SJCRH30 (cell line): ENCODE measurements at regions not wholly inside any gene's neighbourhood (a gene's known extent, or its start where the extent isn't known, plus 50 kb on each side); places are given as distances from the start of the nearest gene placed in this dataset.
"Not testable (repeated sequence)": the region's sequence is repeated elsewhere in the genome, so short reads cannot be mapped to it uniquely, and the experiment has no call there.

Experiments used
- DNase-seq, 2 experiments: peaks; one replicate each; pipeline ENCODE4 v3.0.0-alpha.2; 2015 to 2020
- H3K27ac ChIP-seq: fragments of 250-450 bp; sonication (Bioruptor Pico); 2 replicates; pipeline ENCODE4 v1.5.1; 2020; ENCODE audit warnings: mild to moderate bottlenecking, moderate library complexity
- H3K27me3 ChIP-seq: fragments of 250-450 bp; sonication (Bioruptor Pico); 2 replicates; pipeline ENCODE4 v1.5.1; 2020; ENCODE audit warnings: mild to moderate bottlenecking, moderate library complexity
- H3K36me3 ChIP-seq: fragments of 250-450 bp; sonication (Bioruptor Pico); 2 replicates; pipeline ENCODE4 v1.5.1; 2020; ENCODE audit warnings: mild to moderate bottlenecking, moderate library complexity
- H3K4me1 ChIP-seq: fragments of 250-450 bp; sonication (Bioruptor Pico); 2 replicates; pipeline ENCODE4 v1.5.1; 2020; ENCODE audit warnings: mild to moderate bottlenecking, moderate library complexity
- H3K4me3 ChIP-seq: fragments of 250-450 bp; sonication (Bioruptor Pico); 2 replicates; pipeline ENCODE4 v1.5.1; 2020; ENCODE audit warnings: mild to moderate bottlenecking, moderate library complexity
- H3K9me3 ChIP-seq: fragments of 250-450 bp; sonication (Bioruptor Pico); replicated peaks from 2 replicates; pipeline ENCODE4 v1.5.1; 2020; ENCODE audit warnings: mild to moderate bottlenecking, moderate library complexity

GRCh38 chr18:54662986-54663385, 71.9 kb downstream of the DYNAP start:
- H3K27me3 ChIP-seq: no peaks in the 10 kb centered on the region
- DNase-seq: no peak

GRCh38 chr18:54669701-54670100, 78.7 kb downstream of the DYNAP start:
- not testable (repeated sequence) for H3K4me3 ChIP-seq, H3K27ac ChIP-seq, H3K27me3 ChIP-seq, DNase-seq, H3K36me3 ChIP-seq, H3K4me1 ChIP-seq, H3K9me3 ChIP-seq

More at GRCh38 chr18:54662986-54663385, 71.9 kb downstream of the DYNAP start:
- no peak overlapping the region for H3K27ac ChIP-seq
- H3K9me3 ChIP-seq: no peaks in the 10 kb centered on the region
- H3K4me1 ChIP-seq: no peaks in the 10 kb centered on the region
- no peaks in the 10 kb centered on the region for H3K36me3 ChIP-seq
- H3K4me3 ChIP-seq: no peak overlapping the region

- Histone ChIP-seq H3K27me3 (no peaks in the 10 kb centered on the region), H3K36me3 (no peaks in the 10 kb centered on the region), H3K4me1 (no peaks in the 10 kb centered on the region), H3K4me3 (no peak overlapping the region), H3K27ac (no peak overlapping the region), H3K9me3 (no peaks in the 10 kb centered on the region)
- DNase-seq: peak in 1 of 2 experiments; percentile 42
Observed at GRCh38 chr18:54671291-54671881, 80.3 kb downstream of the DYNAP start.

- Histone ChIP-seq H3K27ac (no peak overlapping the region), H3K4me1 (no peaks in the 10 kb centered on the region), H3K27me3 (no peaks in the 10 kb centered on the region), H3K36me3 (no peaks in the 10 kb centered on the region), H3K9me3 (no peaks in the 10 kb centered on the region), H3K4me3 (no peak overlapping the region)
- DNase-seq: no peak
Observed at GRCh38 chr18:54672109-54672508, 81.1 kb downstream of the DYNAP start.

DNA sequence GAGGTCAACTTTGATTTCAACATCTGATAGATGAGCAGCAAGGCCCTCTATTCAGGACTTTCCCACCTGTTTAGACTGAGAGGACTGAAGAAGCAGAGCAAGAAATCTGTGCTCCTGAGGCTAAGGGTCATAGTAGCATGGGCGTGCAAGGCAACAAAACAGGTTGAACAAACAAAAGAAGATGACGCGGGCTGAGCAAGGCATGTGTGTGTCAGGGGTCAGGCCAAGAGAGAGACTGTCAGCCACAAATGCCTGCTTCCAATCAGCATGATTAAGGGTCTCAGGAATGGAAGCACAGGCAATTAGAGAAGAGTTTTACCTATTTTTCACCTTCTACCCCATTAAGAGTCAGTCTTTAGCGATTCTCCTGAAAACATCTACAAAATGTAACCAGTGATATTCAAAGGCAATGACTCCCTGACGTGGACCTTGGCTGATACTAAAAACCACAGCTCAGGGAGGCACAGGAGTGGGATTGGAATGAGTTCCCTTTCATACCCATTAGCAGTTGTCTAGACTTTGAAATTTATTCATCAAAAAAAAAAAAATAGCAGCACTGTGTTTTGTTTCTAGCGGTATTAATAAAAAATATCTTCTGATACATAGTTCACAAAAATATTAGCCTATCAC, 81.9 kb downstream of the DYNAP start:
- H3K9me3 ChIP-seq: no peaks in the 10 kb centered on the region
- H3K4me3 ChIP-seq: no peak overlapping the region
- no peaks in the 10 kb centered on the region for H3K4me1 ChIP-seq
- no peak for DNase-seq
- H3K36me3 ChIP-seq: no peaks in the 10 kb centered on the region
- no peak overlapping the region for H3K27ac ChIP-seq
- no peaks in the 10 kb centered on the region for H3K27me3 ChIP-seq

DNA sequence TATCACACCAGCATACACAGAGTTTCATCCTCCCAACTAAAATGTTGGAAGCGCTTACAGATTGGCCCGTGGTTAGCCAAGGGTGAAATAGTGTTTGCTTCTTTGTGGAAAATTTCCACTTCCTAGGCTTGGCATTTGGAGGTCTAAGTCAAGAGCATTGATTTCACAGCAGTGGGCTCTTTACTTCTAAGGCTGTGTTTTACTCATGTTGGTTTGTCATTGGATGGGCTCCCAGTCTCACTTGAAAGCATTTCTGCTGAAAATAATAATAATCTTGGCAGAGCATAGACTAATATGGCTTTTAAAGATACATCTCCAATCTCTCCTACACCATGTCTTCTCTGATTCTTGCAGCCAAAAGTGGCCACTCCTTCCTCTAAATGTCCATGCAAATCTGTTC, 82.9 kb downstream of the DYNAP start:
- Histone ChIP-seq H3K27ac (no peak overlapping the region), H3K9me3 (no peaks in the 10 kb centered on the region), H3K36me3 (no peaks in the 10 kb centered on the region), H3K4me1 (no peaks in the 10 kb centered on the region), H3K27me3 (no peaks in the 10 kb centered on the region), H3K4me3 (no peak overlapping the region)
- DNase-seq: no peak

- no peaks in the 10 kb centered on the region for H3K4me1 ChIP-seq
- no peaks in the 10 kb centered on the region for H3K36me3 ChIP-seq
- H3K9me3 ChIP-seq: no peaks in the 10 kb centered on the region
- no peak overlapping the region for H3K27ac ChIP-seq
- H3K27me3 ChIP-seq: no peaks in the 10 kb centered on the region
- DNase-seq: no peak
- no peak overlapping the region for H3K4me3 ChIP-seq
Observed at GRCh38 chr18:54675076-54675475, 84.0 kb downstream of the DYNAP start.

DNA sequence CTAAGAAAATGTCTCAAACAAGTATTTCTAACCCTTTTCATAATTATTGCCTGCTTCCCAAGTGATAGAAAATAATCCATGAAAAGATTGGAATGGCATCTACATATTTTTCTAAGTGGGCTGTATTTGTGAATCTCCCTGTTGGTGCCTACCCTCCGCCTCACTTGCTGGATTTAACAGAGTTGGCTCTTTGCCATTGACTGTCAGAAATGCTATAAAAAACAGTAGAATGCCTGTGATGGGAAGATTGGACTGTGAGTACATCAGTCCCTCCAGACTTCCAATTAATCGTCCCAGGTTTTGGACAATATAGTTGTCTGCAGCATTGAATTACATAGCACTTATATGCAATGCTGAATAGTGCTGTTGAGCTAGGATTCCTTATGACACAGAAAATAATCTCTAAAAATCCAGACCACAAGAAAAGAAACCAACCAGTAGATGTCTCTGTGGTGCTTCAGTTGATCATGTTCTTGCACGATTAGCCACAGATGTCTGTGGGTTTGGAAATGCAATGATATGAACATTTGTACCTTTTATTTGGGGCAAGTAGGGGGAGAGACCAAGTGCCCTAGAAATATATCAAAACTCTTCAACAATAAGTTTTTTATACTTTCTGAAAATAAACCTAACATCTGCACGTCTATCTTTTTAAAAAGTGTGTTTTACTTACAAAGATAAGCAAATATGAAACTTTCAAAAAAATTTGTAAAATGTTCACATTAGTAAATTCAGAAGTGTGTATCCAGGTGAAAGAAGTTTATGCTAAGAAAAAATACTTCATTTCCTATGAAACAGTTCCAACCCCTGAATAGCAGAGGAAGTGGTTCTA, 88.5 kb downstream of the DYNAP start:
- Histone ChIP-seq H3K9me3 (no peaks in the 10 kb centered on the region), H3K4me1 (no peaks in the 10 kb centered on the region), H3K27me3 (no peaks in the 10 kb centered on the region; the same call in 1 of the 2 replicates), H3K4me3 (no peak overlapping the region), H3K36me3 (no peaks in the 10 kb centered on the region), H3K27ac (no peak overlapping the region)
- DNase-seq: peak in 1 of 2 experiments; percentile 54

DNA sequence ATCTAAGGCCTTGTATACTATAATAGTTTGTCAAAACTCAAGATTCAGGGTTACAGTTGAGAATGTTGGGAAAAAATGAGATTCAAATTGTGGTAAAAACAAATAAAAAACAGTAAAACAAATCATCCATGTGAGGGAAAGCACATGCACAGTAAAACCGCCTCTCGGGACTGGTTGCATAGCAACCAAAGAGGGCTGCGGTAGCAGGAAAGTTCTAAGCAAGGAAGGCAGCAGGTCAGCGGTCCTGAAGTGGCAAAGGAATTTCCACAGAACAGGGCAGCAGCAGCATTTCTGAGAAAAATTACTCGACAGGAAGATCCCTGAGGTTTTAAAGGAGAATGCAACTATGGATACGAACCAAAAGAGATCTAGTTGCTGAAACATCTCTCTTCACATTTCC, 93.7 kb downstream of the DYNAP start:
- Histone ChIP-seq H3K4me3 (no peak overlapping the region), H3K27me3 (no peaks in the 10 kb centered on the region; the same call in 1 of the 2 replicates), H3K4me1 (no peaks in the 10 kb centered on the region), H3K27ac (no peak overlapping the region), H3K36me3 (no peaks in the 10 kb centered on the region), H3K9me3 (no peaks in the 10 kb centered on the region)
- DNase-seq: no peak

DNA sequence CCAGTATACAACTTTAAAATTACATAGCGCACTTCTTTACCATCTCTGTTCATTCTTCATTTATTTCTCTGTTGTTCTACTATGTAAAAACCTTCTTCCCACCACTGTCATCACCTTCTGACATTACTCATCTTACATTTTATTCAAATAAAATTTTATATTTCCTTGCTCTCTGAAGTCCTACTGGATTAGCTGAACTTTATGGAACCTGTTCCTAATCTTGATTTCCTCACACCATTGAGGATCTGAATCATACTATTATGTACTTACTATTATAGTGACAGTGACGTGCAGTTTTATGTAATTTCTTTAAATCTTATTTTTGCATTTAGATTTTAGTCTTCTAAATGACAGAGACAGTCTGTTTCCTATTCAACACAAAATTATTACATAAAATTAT, 98.3 kb downstream of the DYNAP start:
- H3K27me3 ChIP-seq: no peaks in the 10 kb centered on the region
- H3K4me3 ChIP-seq: no peak overlapping the region
- no peaks in the 10 kb centered on the region for H3K36me3 ChIP-seq
- no peaks in the 10 kb centered on the region for H3K9me3 ChIP-seq
- DNase-seq: no peak
- H3K4me1 ChIP-seq: no peaks in the 10 kb centered on the region
- H3K27ac ChIP-seq: no peak overlapping the region

DNA sequence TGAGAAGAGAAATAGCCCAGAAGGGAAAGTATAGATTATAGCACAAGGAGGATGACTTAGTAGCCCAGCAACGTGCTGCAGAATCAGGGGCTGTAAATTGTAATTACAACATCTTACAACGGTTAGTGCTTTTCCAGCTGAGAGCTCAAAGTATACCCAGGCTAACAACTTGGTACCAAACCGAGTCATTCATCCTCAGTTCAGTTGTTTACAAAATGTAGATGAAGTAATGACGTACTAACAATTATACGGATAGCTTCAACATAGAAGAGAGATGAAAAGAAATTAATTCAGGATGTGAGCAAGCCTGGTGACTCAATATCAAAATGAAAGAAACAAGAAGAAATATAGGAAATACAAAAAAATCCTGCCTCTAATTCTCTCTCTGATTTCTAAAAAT, 99.2 kb downstream of the DYNAP start:
- no peak overlapping the region for H3K4me3 ChIP-seq
- H3K4me1 ChIP-seq: no peaks in the 10 kb centered on the region
- H3K36me3 ChIP-seq: no peaks in the 10 kb centered on the region
- no peaks in the 10 kb centered on the region for H3K9me3 ChIP-seq
- H3K27ac ChIP-seq: no peak overlapping the region
- DNase-seq: no peak
- H3K27me3 ChIP-seq: no peaks in the 10 kb centered on the region

DNA sequence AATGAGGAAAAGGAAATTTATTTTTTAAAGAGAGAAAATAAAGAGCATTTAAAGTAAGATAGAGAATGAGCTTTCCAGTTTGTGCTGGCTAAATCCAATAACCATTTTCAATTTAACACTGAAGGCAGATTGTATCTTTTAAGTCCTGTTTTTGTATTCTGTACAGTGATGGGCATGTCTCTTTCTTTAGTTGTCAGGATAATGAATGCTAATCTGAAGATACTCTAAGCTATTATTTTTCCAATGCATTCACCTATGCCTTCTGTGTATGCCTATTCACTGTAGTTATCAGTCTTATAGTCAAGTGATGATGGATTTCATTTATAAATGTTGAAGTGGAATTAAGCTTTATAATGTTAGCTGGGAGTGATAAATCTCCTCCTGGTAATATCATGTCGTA, 101.4 kb downstream of the DYNAP start:
- DNase-seq: no peak
- Histone ChIP-seq H3K27me3 (no peaks in the 10 kb centered on the region), H3K4me3 (no peak overlapping the region), H3K36me3 (no peaks in the 10 kb centered on the region), H3K27ac (no peak overlapping the region), H3K9me3 (no peaks in the 10 kb centered on the region), H3K4me1 (no peaks in the 10 kb centered on the region)

GRCh38 chr18:54696616-54697293, 105.7 kb downstream of the DYNAP start:
- no peak overlapping the region for H3K4me3 ChIP-seq
- DNase-seq: no peak
- H3K27ac ChIP-seq: no peak overlapping the region
- H3K27me3 ChIP-seq: no peaks in the 10 kb centered on the region
- no peaks in the 10 kb centered on the region for H3K4me1 ChIP-seq
- no peaks in the 10 kb centered on the region for H3K36me3 ChIP-seq
- no peaks in the 10 kb centered on the region for H3K9me3 ChIP-seq

GRCh38 chr18:54700580-54700979, 109.5 kb downstream of the DYNAP start:
- H3K27ac ChIP-seq: no peak overlapping the region
- no peaks in the 10 kb centered on the region for H3K4me1 ChIP-seq
- no peaks in the 10 kb centered on the region for H3K36me3 ChIP-seq
- no peak for DNase-seq
- H3K9me3 ChIP-seq: no peaks in the 10 kb centered on the region
- H3K27me3 ChIP-seq: no peaks in the 10 kb centered on the region
- H3K4me3 ChIP-seq: no peak overlapping the region

DNA sequence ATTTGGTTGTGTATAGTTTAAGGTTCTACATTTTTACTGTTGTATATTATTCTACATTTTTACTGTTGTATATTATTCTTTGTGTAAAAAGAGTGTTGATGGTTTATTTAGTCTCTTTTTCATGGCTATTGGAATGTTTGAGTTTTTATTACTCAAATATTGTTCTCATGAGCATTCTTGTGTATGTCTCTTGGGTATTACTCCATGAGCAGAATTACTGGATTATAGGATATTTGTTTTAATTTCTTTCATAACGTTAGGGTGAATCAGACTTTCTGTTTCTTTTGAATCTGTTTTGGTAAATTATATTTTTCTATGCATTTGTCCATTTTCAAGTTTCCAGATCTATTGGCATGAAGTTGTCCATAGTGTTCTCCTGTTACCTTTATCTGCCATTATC, 111.6 kb downstream of the DYNAP start:
- Histone ChIP-seq H3K27me3 (no peaks in the 10 kb centered on the region), H3K36me3 (no peaks in the 10 kb centered on the region)
- no peak for DNase-seq

More for the DNA sequence above, 111.6 kb downstream of the DYNAP start:
- no peak overlapping the region for H3K27ac ChIP-seq
- H3K4me1 ChIP-seq: no peaks in the 10 kb centered on the region
- no peak overlapping the region for H3K4me3 ChIP-seq
- H3K9me3 ChIP-seq: no peaks in the 10 kb centered on the region
